Adrenal gland (tissue), 9 donors: ENCODE measurements at regions not wholly inside any gene's neighbourhood (a gene's known extent, or its start where the extent isn't known, plus 50 kb on each side); places are given as distances from the start of the nearest gene placed in this dataset.

ENCODE experiments used
- DNase-seq, 7 donors: peaks; one replicate each; pipeline ENCODE4 v3.0.0-alpha.2; 2019 to 2020
- H3K27ac ChIP-seq, 5 donors: fragments of 200-600 bp; sonication (generic) in 4 of 5; 1 replicate in 3 of 5; 2 replicates in 2 of 5; pipeline versions ENCODE4 v1.5.1 to v1.8.0; 2016 to 2020; ENCODE audit warnings: mild to moderate bottlenecking in 1 of 5
- H3K27me3 ChIP-seq: fragments of 200-600 bp; 2 replicates; pipeline ENCODE4 v1.8.0; 2021
- H3K36me3 ChIP-seq, 2 donors: fragments of 200-600 bp; replicated peaks in 1 of 2; 1 replicate in 1 of 2; 2 replicates in 1 of 2; pipeline versions ENCODE4 v1.5.1 to v1.8.0; 2018 to 2022
- H3K4me1 ChIP-seq, 2 donors: fragments of 200-600 bp; replicated peaks in 1 of 2; 1 replicate in 1 of 2; 2 replicates in 1 of 2; pipeline versions ENCODE4 v1.5.1 to v1.8.0; 2018 to 2021
- H3K4me3 ChIP-seq, 4 donors: fragments of 200-600 bp; sonication (generic) in 3 of 4; one replicate each; pipeline ENCODE4 v1.5.1; 2016 to 2018
- H3K9me3 ChIP-seq, 3 donors: fragments of 200-600 bp; sonication (generic) in 1 of 3; replicated peaks in 1 of 3; 1 replicate in 2 of 3; 2 replicates in 1 of 3; pipeline versions ENCODE4 v1.5.1 to v1.8.0; 2016 to 2021
- POLR2A ChIP-seq, 2 donors: fragments of 450-650 bp; IDR thresholded peaks; one replicate each; pipeline ENCODE4 v1.6.1; 2017; ENCODE audit warnings: antibody characterized with exemption in 2 of 2, mild to moderate bottlenecking in 2 of 2, moderate library complexity in 1 of 2
- WGBS, 4 donors: extraction: QIAGEN DNeasy Blood & Tissue Kit in 2 of 4; methylation state at CpG; one replicate each; pipeline versions ENCODE4 v1.1.5 to v1.1.7; 2013 to 2017; 5-methylcytosine and 5-hydroxymethylcytosine counted together
- intact Hi-C, 2 donors: fragments of 100-400 bp; cut with DNase I; formaldehyde crosslinking; loops; one replicate each; pipeline versions ENCODE4 v1.14.1 to v1.15.0; 2022 to 2023
- TF ChIP-seq, protein P1 (sequence below), 6 experiments: fragments of 450-650 bp in 4 of 6; fragments of 200-600 bp in 2 of 6; sonication (generic) in 1 of 6; IDR thresholded peaks; 1 replicate in 5 of 6; 2 replicates in 1 of 6; pipeline versions ENCODE4 v1.5.1 to v1.8.0; 2016 to 2021; ENCODE audit warnings: antibody characterized with exemption in 6 of 6, mild to moderate bottlenecking in 2 of 6, moderate library complexity in 1 of 6
- donor health status: healthy with polysubstance abuse.
- donor health status: Bipolar disorder and iron deficiency.
- donor health status: DM: yes; HTN: yes; CAD: no.
- donor health status: DM: no; HTN: no; CAD: no.
- donor health status: DM: no; HTN: no; CAD: no.

DNA sequence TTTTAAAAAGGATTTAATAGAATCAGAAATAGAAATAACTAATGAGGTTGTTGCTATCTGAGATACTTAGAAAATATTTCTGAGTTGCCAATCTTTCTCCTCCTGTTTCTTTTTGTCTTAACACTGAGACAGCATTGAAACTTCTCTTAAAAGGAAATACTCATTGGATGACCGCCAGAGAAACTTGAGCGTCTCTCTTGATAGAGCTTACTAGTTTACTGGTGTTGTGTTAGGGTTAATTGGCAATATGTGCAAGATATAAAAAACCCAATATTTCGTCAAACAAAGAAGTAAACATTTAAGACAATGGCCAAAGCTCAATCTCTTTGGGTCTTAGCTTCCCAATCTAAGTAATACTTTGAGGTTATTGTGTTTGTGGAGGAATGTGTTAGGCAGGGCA is 176.4 kb upstream of the CHD1 start:
- no peaks in the 10 kb centered on the region for H3K27me3 ChIP-seq
- H3K4me3 ChIP-seq, result no peak overlapping the region
- no peak for TF ChIP-seq POLR2A (IDR thresholded peaks at IDR 0.05)
- TF ChIP-seq, protein P1, sequence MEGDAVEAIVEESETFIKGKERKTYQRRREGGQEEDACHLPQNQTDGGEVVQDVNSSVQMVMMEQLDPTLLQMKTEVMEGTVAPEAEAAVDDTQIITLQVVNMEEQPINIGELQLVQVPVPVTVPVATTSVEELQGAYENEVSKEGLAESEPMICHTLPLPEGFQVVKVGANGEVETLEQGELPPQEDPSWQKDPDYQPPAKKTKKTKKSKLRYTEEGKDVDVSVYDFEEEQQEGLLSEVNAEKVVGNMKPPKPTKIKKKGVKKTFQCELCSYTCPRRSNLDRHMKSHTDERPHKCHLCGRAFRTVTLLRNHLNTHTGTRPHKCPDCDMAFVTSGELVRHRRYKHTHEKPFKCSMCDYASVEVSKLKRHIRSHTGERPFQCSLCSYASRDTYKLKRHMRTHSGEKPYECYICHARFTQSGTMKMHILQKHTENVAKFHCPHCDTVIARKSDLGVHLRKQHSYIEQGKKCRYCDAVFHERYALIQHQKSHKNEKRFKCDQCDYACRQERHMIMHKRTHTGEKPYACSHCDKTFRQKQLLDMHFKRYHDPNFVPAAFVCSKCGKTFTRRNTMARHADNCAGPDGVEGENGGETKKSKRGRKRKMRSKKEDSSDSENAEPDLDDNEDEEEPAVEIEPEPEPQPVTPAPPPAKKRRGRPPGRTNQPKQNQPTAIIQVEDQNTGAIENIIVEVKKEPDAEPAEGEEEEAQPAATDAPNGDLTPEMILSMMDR (IDR thresholded peaks at IDR 0.05), result no peak
- no peak overlapping the region for H3K27ac ChIP-seq
- H3K4me1 ChIP-seq, result peaks cover 0 to 6% of the 10 kb centered on the region in 2 donors
- 34 to 45% (median 37%) methylated on average over 3 of the region's 3 CpGs for WGBS, 4 donors
- H3K36me3 ChIP-seq, result no peaks in the 10 kb centered on the region
- no peaks in the 10 kb centered on the region for H3K9me3 ChIP-seq
- no peak for DNase-seq
- intact Hi-C loops, result no loop called here

DNA sequence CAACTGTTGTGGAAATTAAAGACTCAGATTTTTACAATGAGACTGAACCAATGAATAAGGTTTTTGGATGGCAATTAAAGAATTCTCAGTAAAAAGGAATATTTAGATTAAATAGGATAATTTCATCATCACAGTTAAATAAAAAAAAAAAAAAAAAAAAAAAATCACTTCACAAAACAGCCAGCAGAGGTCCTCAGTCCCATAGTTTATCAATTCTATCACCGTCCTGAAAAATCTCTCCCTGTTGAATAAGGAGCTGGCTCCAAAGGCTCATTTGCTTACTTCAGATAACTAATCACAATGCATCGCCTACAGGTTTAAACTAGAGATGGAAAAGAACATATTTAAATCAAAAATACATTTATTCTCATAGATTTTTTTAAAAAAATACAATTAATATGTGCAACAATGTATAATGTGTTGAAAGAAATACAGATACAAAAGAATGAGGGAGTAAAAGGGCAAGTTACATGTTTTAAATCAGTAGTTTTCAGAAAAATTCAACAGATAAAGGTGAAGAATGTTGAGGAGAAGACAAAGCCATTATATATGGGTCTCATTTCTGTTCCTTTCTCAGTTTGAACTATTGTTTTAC is 175.8 kb upstream of the CHD1 start:
- intact Hi-C loops, result no loop called here
- Histone ChIP-seq H3K9me3 (no peaks in the 10 kb centered on the region), H3K27ac (no peak overlapping the region), H3K4me1 (peaks cover 0 to 6% of the 10 kb centered on the region in 2 donors), H3K4me3 (no peak overlapping the region), H3K27me3 (no peaks in the 10 kb centered on the region), H3K36me3 (no peaks in the 10 kb centered on the region)
- 1 to 6% (median 4%) methylated on average over 2 of the region's 2 CpGs for WGBS, 4 donors
- DNase-seq, result peak in 1 of 7 donors; percentile 3
- no peak for TF ChIP-seq POLR2A (IDR thresholded peaks at IDR 0.05)
- TF ChIP-seq, protein P1 (IDR thresholded peaks at IDR 0.05), result peak; percentile 42 to 78 (median 59)

- intact Hi-C loops, result no loop called here
- Histone ChIP-seq H3K4me3 (no peak overlapping the region), H3K27ac (no peak overlapping the region), H3K9me3 (no peaks in the 10 kb centered on the region), H3K27me3 (no peaks in the 10 kb centered on the region), H3K36me3 (no peaks in the 10 kb centered on the region), H3K4me1 (peaks cover 0 to 6% of the 10 kb centered on the region in 2 donors)
- TF ChIP-seq POLR2A (IDR thresholded peaks at IDR 0.05), result no peak
- TF ChIP-seq, protein P1 (IDR thresholded peaks at IDR 0.05), result no peak
- WGBS, 4 donors, result 42 to 60% (median 51%) methylated on average over 3 of the region's 3 CpGs
- DNase-seq, result no peak
Observed at GRCh38 chr5:99102073-99102697, 173.4 kb upstream of the CHD1 start.

DNA sequence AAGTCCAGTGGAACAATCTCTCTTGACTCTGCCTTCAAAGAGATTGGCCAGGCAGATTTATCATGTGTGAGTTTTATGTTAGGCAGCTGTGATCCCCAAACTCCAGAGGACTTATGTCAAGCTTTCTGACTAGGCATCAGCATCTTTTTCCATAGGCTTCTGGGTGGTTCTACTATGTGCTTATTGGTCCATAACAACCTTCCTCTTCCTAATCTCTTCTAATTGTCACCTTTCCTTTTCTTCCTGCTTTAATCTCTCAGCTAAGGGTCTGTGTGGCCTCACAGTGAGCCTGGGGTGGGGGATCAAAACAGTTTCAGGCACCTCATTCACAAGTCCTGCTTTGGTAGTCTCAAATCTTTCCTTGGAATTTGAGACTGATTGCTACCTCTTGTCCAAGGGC is 170.9 kb upstream of the CHD1 start:
- Histone ChIP-seq H3K4me3 (no peak overlapping the region), H3K27ac (no peak overlapping the region), H3K36me3 (no peaks in the 10 kb centered on the region), H3K4me1 (peaks cover 0 to under 1% of the 10 kb centered on the region in 2 donors), H3K9me3 (no peaks in the 10 kb centered on the region), H3K27me3 (no peaks in the 10 kb centered on the region)
- TF ChIP-seq POLR2A (IDR thresholded peaks at IDR 0.05), result no peak
- TF ChIP-seq, protein P1 (IDR thresholded peaks at IDR 0.05), result no peak
- intact Hi-C loops, result no loop called here
- DNase-seq, result no peak
